ENCODE measurements at regions not wholly inside any gene's neighbourhood (a gene's known extent, or its start where the extent isn't known, plus 50 kb on each side); places are given as distances from the start of the nearest gene placed in this dataset.

DNA sequence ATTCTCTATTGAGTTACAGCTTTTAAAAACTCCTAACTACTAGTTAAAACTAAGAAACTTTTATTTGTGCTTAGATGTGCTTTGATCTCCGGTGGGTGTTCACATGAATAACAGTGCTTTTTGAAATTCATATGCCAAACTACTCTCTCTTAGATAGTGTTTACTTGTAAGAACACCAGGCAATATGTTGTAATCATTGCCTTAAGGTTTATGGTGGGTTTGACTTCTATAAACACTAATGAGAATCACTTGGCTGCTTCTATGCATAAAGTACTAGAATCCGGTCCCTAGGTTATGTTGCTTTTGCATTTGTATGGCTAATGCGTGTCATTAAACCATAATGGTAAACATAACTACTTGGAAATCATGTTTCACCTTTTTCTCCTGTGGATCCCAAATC, 203.9 kb upstream of the VSTM2A start:
- TF ChIP-seq, protein P1, sequence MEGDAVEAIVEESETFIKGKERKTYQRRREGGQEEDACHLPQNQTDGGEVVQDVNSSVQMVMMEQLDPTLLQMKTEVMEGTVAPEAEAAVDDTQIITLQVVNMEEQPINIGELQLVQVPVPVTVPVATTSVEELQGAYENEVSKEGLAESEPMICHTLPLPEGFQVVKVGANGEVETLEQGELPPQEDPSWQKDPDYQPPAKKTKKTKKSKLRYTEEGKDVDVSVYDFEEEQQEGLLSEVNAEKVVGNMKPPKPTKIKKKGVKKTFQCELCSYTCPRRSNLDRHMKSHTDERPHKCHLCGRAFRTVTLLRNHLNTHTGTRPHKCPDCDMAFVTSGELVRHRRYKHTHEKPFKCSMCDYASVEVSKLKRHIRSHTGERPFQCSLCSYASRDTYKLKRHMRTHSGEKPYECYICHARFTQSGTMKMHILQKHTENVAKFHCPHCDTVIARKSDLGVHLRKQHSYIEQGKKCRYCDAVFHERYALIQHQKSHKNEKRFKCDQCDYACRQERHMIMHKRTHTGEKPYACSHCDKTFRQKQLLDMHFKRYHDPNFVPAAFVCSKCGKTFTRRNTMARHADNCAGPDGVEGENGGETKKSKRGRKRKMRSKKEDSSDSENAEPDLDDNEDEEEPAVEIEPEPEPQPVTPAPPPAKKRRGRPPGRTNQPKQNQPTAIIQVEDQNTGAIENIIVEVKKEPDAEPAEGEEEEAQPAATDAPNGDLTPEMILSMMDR (IDR thresholded peaks at IDR 0.05), result no peak
- TF ChIP-seq POLR2A (IDR thresholded peaks at IDR 0.05) (no peak), POLR2AphosphoS5 (IDR thresholded peaks at IDR 0.05) (no peak)
